A549 (cell line): ENCODE measurements at regions not wholly inside any gene's neighbourhood (a gene's known extent, or its start where the extent isn't known, plus 50 kb on each side); places are given as distances from the start of the nearest gene placed in this dataset.

Experiments used
- EP300 ChIP-seq, 2 experiments: fragments of >200 bp; sonication (Bioruptor Twin); formaldehyde crosslinking; IDR thresholded peaks; 2 replicates in 1 of 2; 3 replicates in 1 of 2; pipeline ENCODE4 v1.6.1; 2016 to 2017
- NFE2L2 ChIP-seq: fragments of 150-350 bp; conservative IDR thresholded peaks from 2 replicates; pipeline ENCODE4 v1.6.1; 2014; ENCODE audit warnings: low read length
- POLR2A ChIP-seq: IDR thresholded peaks from 2 replicates; pipeline ENCODE4 v1.6.1; 2012; ENCODE audit warnings: mild to moderate bottlenecking, low read length

DNA sequence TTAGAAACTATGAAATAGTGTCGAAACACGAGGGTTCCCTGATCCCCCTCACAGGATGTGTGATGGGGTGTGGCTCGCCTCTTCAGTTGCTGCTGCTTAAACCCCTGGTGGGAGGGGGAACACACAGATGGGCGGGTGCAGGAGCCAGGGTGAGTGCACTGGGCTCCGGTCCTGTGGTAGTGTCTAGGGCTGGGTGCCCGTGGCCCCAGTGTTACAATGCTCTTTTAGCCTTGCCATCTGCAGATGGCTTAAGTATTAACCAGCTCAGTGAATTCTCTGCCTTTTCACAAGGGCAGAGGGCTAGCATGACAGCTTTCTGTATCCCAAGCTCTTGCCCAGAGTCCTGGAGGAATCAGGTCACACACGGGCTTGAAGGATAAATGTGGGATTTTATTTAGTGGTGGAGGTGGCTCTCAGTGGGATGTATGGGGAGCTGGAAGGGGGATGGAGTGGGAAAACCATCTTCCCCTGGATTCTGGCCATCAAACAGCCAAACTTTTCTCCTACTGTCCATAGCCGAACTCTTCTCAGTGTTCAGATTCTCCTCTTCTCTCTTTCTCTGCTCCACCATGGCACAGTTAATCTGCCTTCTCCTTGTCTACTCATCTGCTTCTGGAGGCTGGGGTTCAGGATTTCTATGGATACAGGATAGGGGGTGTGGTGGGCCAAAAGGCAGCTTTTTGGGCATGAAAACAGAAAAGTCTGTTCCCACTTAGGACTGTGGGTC, 659.0 kb downstream of the EPM2A start:
- TF ChIP-seq EP300 (IDR thresholded peaks at IDR 0.05) (no peak), POLR2A (no peak), NFE2L2 (no peak)
